Liver (tissue), 3 donors: ENCODE measurements at regions not wholly inside any gene's neighbourhood (a gene's known extent, or its start where the extent isn't known, plus 50 kb on each side); places are given as distances from the start of the nearest gene placed in this dataset.

Experiments
- GABPA ChIP-seq, 2 donors: IDR thresholded peaks in 1 of 2; conservative IDR thresholded peaks in 1 of 2; 2 replicates each; pipeline ENCODE4 v1.6.1; 2016; ENCODE audit warnings: antibody characterized with exemption in 2 of 2, mild to moderate bottlenecking in 1 of 2, moderate library complexity in 1 of 2
- NR2F2 ChIP-seq: IDR thresholded peaks from 2 replicates; pipeline ENCODE4 v1.6.1; 2016; ENCODE audit warnings: antibody characterized with exemption
- SP1 ChIP-seq: IDR thresholded peaks from 2 replicates; pipeline ENCODE4 v1.6.1; 2018; ENCODE audit warnings: antibody characterized with exemption, mild to moderate bottlenecking
- TAF1 ChIP-seq: conservative IDR thresholded peaks from 2 replicates; pipeline ENCODE4 v1.6.1; 2016; ENCODE audit warnings: antibody characterized with exemption, mild to moderate bottlenecking
- TF ChIP-seq, protein P1 (sequence below): IDR thresholded peaks from 2 replicates; pipeline ENCODE4 v1.6.1; 2016; ENCODE audit warnings: antibody characterized with exemption
- TF ChIP-seq, protein P2 (sequence below): fragments of 150-350 bp; IDR thresholded peaks from 2 replicates; pipeline ENCODE4 v1.5.1; 2017; ENCODE audit warnings: improper control_type of control experiment, low read depth, low read length; ENCODE audit not compliant: missing input control
- donor health status: healthy.
- donor health status: healthy.

DNA sequence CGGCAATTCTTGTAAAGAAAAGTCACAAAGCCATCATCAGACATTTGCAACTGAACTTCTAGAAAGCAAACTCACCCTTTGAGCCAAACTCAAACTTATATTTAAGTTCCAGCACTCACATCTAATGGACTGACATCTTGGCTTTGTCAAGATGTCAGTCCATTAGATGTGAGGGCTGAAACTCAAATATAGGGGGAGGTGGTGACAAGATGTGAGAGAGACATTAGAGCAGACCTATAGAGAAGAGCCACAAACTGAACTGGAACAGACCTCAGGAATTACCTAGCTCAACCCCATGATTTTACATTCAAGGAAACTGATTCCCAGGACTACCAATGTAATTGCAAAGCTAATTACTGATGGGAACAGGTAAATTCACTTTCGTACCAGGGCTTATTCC lies 543.8 kb downstream of the TNS1 start:
- TF ChIP-seq, protein P1, sequence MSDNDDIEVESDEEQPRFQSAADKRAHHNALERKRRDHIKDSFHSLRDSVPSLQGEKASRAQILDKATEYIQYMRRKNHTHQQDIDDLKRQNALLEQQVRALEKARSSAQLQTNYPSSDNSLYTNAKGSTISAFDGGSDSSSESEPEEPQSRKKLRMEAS, result no peak
- TF ChIP-seq, protein P2, sequence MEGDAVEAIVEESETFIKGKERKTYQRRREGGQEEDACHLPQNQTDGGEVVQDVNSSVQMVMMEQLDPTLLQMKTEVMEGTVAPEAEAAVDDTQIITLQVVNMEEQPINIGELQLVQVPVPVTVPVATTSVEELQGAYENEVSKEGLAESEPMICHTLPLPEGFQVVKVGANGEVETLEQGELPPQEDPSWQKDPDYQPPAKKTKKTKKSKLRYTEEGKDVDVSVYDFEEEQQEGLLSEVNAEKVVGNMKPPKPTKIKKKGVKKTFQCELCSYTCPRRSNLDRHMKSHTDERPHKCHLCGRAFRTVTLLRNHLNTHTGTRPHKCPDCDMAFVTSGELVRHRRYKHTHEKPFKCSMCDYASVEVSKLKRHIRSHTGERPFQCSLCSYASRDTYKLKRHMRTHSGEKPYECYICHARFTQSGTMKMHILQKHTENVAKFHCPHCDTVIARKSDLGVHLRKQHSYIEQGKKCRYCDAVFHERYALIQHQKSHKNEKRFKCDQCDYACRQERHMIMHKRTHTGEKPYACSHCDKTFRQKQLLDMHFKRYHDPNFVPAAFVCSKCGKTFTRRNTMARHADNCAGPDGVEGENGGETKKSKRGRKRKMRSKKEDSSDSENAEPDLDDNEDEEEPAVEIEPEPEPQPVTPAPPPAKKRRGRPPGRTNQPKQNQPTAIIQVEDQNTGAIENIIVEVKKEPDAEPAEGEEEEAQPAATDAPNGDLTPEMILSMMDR, result no peak
- TF ChIP-seq GABPA (IDR thresholded peaks at IDR 0.05 in 1 of 2, conservative IDR thresholded peaks at IDR 0.05 in 1 of 2) (no peak), TAF1 (no peak), NR2F2 (no peak), SP1 (no peak)
